CD14-positive monocyte (primary cell): ENCODE measurements at regions not wholly inside any gene's neighbourhood (a gene's known extent, or its start where the extent isn't known, plus 50 kb on each side); places are given as distances from the start of the nearest gene placed in this dataset.
A peak's percentile ranks its signal among the peaks of the same experiment; 100 is the strongest.

ENCODE experiments used
- DNase-seq, 3 donors: peaks; one replicate each; pipeline ENCODE4 v3.0.0-alpha.2; 2011 to 2022
- H2AFZ ChIP-seq: 2 replicates; pipeline ENCODE4 v1.6.0; 2012; ENCODE audit warnings: mild to moderate bottlenecking, low read depth, low read length, inconsistent platforms; ENCODE audit not compliant: insufficient read depth, poor library complexity, severe bottlenecking
- H3K27ac ChIP-seq, 2 donors: 1 replicate in 1 of 2; 2 replicates in 1 of 2; pipeline ENCODE4 v1.5.1; 2012 to 2013; ENCODE audit warnings: low read length in 2 of 2, control low read depth in 1 of 2, inconsistent platforms in 1 of 2, low read depth in 1 of 2, mild to moderate bottlenecking in 1 of 2
- H3K27me3 ChIP-seq, 2 donors: one replicate each; pipeline versions ENCODE4 v1.6.0 to v1.6.1; 2011 to 2013; ENCODE audit warnings: low read length in 2 of 2; ENCODE audit not compliant: control insufficient read depth in 2 of 2, insufficient read depth in 2 of 2
- H3K36me3 ChIP-seq, 2 donors: replicated peaks in 1 of 2; 1 replicate in 1 of 2; 2 replicates in 1 of 2; pipeline versions ENCODE4 v1.5.1 to v1.6.1; 2012 to 2013; ENCODE audit warnings: low read length in 2 of 2, control low read depth in 1 of 2, inconsistent platforms in 1 of 2, mild to moderate bottlenecking in 1 of 2; ENCODE audit not compliant: insufficient read depth in 2 of 2, control insufficient read depth in 1 of 2
- H3K4me1 ChIP-seq, 2 donors: 1 replicate in 1 of 2; 2 replicates in 1 of 2; pipeline versions ENCODE4 v1.5.1 to v1.6.1; 2012 to 2013; ENCODE audit warnings: low read length in 2 of 2, control low read depth in 1 of 2, inconsistent platforms in 1 of 2, mild to moderate bottlenecking in 1 of 2, moderate library complexity in 1 of 2; ENCODE audit not compliant: insufficient read depth in 2 of 2, control insufficient read depth in 1 of 2
- H3K4me2 ChIP-seq: replicated peaks from 2 replicates; pipeline ENCODE3; 2012; ENCODE audit warnings: low read length, moderate library complexity, mild to moderate bottlenecking; ENCODE audit not compliant: poor library complexity, severe bottlenecking; ENCODE audit errors: extremely low read depth
- H3K4me3 ChIP-seq, 3 experiments: fragments of 200-600 bp in 1 of 3; sonication (generic) in 1 of 3; replicated peaks in 1 of 3; 1 replicate in 2 of 3; 2 replicates in 1 of 3; pipeline ENCODE4 v1.5.1; 2011 to 2013; ENCODE audit warnings: low read length in 3 of 3, mild to moderate bottlenecking in 3 of 3, control low read depth in 2 of 3, low read depth in 2 of 3, inconsistent platforms in 1 of 3, moderate library complexity in 1 of 3
- H3K79me2 ChIP-seq: 2 replicates; pipeline ENCODE4 v1.6.0; 2012; ENCODE audit warnings: mild to moderate bottlenecking, control low read depth, inconsistent platforms, low read length, moderate library complexity; ENCODE audit not compliant: insufficient read depth
- H3K9ac ChIP-seq: 2 replicates; pipeline ENCODE4 v1.6.0; 2017; ENCODE audit warnings: low read length, mild to moderate bottlenecking; ENCODE audit not compliant: insufficient read depth, poor library complexity, severe bottlenecking
- H3K9me3 ChIP-seq, 2 donors: replicated peaks in 1 of 2; 1 replicate in 1 of 2; 2 replicates in 1 of 2; pipeline versions ENCODE4 v1.5.1 to v1.6.1; 2012 to 2013; ENCODE audit warnings: low read length in 2 of 2, control low read depth in 1 of 2; ENCODE audit not compliant: control insufficient read depth in 1 of 2, insufficient read depth in 1 of 2
- H4K20me1 ChIP-seq: 2 replicates; pipeline ENCODE4 v1.6.0; 2012; ENCODE audit warnings: mild to moderate bottlenecking, low read length, control low read depth, moderate library complexity; ENCODE audit not compliant: insufficient read depth
- H3K27ac Mint-ChIP-seq, 7 donors: one replicate each; pipeline ENCODE4 v1.8.0; 2020; ENCODE audit warnings: mild to moderate bottlenecking in 7 of 7, mixed read lengths in 7 of 7, moderate library complexity in 6 of 7, inconsistent platforms in 2 of 7
- H3K27me3 Mint-ChIP-seq, 3 donors: one replicate each; pipeline ENCODE4 v1.8.0; 2021 to 2022; ENCODE audit warnings: low read depth in 3 of 3, mild to moderate bottlenecking in 3 of 3, mixed read lengths in 3 of 3, moderate library complexity in 3 of 3, inconsistent platforms in 1 of 3
- H3K36me3 Mint-ChIP-seq, 2 donors: one replicate each; pipeline ENCODE4 v1.8.0; 2020; ENCODE audit warnings: mixed read lengths in 2 of 2, inconsistent platforms in 1 of 2, mild to moderate bottlenecking in 1 of 2
- H3K4me1 Mint-ChIP-seq: one replicate; pipeline ENCODE4 v1.8.0; 2020; ENCODE audit warnings: mild to moderate bottlenecking, mixed read lengths
- H3K4me3 Mint-ChIP-seq, 2 donors: one replicate each; pipeline ENCODE4 v1.8.0; 2020; ENCODE audit warnings: mild to moderate bottlenecking in 2 of 2, mixed read lengths in 2 of 2, moderate library complexity in 1 of 2
- H3K9me3 Mint-ChIP-seq, 7 donors: one replicate each; pipeline ENCODE4 v1.8.0; 2020 to 2022; ENCODE audit warnings: mixed read lengths in 7 of 7, mild to moderate bottlenecking in 6 of 7, moderate library complexity in 6 of 7, inconsistent platforms in 2 of 7
- CTCF ChIP-seq: fragments of 200-600 bp; IDR thresholded peaks from one replicate; pipeline ENCODE4 v1.8.0; 2022; ENCODE audit warnings: antibody characterized with exemption, mild to moderate bottlenecking
- WGBS: methylation state at CpG from one replicate; pipeline ENCODE4 v1.1.5; 2013; ENCODE audit warnings: missing lambda C conversion rate; ENCODE audit not compliant: insufficient coverage; 5-methylcytosine and 5-hydroxymethylcytosine counted together
- intact Hi-C, 2 donors: fragments of 100-400 bp; cut with micrococcal nuclease; formaldehyde crosslinking; loops; one replicate each; pipeline versions ENCODE4 v1.15.0 to v1.15.1; 2023

GRCh38 chr2:128474036-128474955, 155.6 kb upstream of the HS6ST1 start:
- DNase-seq = no peak
- 50% methylated on average over 7 of the region's 10 CpGs for WGBS
- H3K27ac ChIP-seq = no peak overlapping the region

More at GRCh38 chr2:128474036-128474955, 155.6 kb upstream of the HS6ST1 start:
- TF ChIP-seq CTCF = no peak
- Mint-ChIP-seq H3K4me3 (no peak overlapping the region), H3K36me3 (peaks cover 2 to 9% of the 10 kb centered on the region in 2 donors), H3K27me3 (peaks cover 11 to 17% (median 14%) of the 10 kb centered on the region in 3 donors), H3K4me1 (peaks cover 15% of the 10 kb centered on the region), H3K27ac (peak overlapping the region in 1 of 7 donors; percentile 13), H3K9me3 (peaks cover 8 to 26% (median 22%) of the 10 kb centered on the region in 7 donors)
- no peaks in the 10 kb centered on the region for H3K36me3 ChIP-seq
- H3K27me3 ChIP-seq = peaks cover 0 to 3% of the 10 kb centered on the region in 2 donors
- H4K20me1 ChIP-seq = no peaks in the 10 kb centered on the region
- H3K4me2 ChIP-seq = peak overlapping the region; percentile 89
- peak overlapping the region; percentile 94 for H2AFZ ChIP-seq
- H3K4me3 ChIP-seq = peak overlapping the region in 1 of 3 experiments; percentile 75
- peaks cover 16 to 18% of the 10 kb centered on the region in 2 donors for H3K4me1 ChIP-seq
- no peaks in the 10 kb centered on the region for H3K79me2 ChIP-seq
- H3K9me3 ChIP-seq = peaks cover 19 to 21% of the 10 kb centered on the region in 2 donors
- peak overlapping the region; percentile 44 for H3K9ac ChIP-seq
- intact Hi-C loops = no loop called here
